HG02870 (cell line): ENCODE measurements at regions not wholly inside any gene's neighbourhood (a gene's known extent, or its start where the extent isn't known, plus 50 kb on each side); places are given as distances from the start of the nearest gene placed in this dataset.
"Not testable (repeated sequence)": the region's sequence is repeated elsewhere in the genome, so short reads cannot be mapped to it uniquely, and the experiment has no call there.

Experiments
- ATAC-seq: cut with Tn5 transposase; IDR thresholded peaks from one replicate; pipeline ENCODE4 v1.9.1; 2021; ENCODE audit warnings: mild to moderate bottlenecking, moderate library complexity; ENCODE audit not compliant: unreplicated experiment

DNA sequence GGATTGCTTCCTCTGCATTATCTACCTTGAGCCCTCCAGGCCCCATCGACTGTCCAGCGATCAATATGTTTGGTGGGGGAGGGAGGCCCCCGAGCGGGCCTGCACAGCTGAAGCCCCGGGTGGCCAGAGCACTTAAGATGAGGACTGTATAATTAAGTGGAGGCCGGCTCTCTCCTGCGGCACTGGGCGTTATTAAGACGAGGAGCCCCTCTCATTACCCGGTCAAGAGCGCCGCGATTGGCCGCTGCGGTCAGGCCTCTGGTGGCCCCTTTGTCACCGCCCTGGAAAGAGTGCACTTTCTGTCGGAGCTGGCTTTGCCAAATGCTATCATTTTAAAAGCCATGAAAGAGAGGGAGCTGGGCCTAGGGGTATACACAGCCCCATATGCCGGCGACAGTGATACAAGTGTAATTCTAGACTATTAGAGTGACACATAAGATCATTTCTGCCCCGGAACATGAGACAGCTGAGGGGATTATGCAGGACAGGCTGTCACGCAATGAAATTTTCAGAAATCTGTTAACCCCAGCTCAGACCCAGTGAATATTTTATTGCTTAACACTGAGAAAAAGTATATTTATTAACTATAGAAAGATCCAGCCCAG lies 106.3 kb upstream of the IRX1 start:
- ATAC-seq, result no peak

DNA sequence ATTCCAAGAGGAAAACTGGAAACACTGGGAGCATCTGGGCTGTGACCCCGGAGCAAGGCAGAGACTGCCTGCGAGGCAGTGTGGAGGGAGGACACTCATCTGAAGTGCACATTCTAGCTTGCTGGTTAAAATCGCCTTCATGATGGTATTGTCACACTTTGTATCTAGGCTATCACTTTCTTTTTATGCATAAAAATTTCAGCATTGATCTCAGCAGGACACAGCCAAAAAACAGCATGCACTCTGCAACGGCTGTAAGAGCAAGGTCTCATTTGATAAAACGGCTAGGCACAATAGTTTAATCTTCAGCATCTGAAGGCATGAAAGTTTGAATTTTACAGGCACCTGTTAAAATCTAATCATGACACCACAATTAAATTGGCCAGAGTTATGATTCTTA lies 110.8 kb upstream of the IRX1 start:
- no peak for ATAC-seq

DNA sequence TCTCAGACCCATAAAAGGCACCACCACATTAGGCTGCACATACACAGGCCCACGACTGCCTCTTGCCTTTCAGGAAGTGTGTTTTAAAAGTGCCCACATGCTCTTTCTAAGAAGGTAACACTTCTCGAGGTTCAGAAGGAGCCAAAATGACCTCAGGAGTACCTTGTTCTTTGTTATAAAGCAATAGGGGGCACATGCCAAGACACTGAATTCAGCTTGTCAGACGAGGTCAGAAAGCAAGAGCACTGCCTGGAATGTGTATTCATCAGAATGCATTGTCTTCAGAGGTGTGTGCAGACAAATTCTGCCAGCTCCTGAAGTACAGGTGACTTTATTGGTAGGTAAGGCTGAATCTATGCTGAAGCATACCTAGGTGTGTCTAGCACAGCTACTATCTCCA lies 114.5 kb upstream of the IRX1 start:
- ATAC-seq, result no peak

DNA sequence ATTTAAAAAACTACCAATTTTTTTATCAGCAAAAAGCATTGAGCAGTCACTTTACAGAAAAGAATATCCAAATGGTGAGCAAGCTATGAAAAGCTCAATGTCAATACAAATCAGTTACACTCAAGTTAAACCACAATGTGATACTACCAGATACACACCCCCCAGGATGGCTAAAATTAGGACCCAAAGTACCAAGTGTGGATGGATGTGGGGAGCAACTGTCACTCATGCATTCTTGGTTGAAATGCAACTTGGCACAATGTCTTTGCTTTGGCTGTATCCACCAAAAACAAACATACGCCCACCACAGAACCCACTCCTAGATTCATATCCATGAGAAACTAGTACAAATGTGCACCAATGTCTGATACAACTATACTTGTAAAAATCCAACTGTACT lies 120.0 kb upstream of the IRX1 start:
- no peak for ATAC-seq

DNA sequence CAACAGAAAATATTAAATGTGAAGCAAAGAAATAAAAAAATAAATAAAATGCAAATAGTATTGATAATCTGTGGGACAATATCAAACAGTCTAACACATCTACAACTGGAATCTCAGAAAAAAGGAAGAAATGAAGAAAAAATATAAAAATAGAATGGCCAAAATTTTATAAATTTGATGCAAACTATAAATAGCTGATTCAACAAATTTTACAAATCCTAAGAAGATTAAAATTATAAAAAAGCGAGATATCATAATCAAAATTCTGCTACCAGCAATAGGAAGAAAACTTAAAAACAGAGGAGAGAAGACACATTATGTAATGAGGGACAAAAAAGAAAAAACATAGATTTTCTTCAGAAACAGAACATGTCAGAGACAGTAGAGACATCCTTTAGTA lies 129.2 kb upstream of the IRX1 start:
- ATAC-seq, result no peak

DNA sequence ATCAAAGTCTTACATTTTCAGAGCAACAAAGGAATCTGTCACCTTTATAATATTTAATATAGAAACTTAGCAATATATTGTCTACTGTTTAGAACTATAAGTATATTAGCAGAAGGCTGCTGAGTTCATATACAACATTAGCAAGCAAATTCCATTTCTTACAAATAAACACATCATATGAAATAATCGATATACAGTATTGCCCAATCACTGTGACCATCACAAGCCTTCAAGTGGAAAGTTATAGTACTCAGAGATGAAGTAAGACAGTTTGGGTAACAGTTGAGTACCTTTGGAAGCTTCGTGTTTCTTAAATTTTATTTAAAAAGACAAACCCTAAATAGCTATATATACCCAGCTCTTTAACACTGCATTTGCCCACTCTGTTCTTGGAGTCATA lies 135.2 kb upstream of the IRX1 start:
- ATAC-seq, result no peak

DNA sequence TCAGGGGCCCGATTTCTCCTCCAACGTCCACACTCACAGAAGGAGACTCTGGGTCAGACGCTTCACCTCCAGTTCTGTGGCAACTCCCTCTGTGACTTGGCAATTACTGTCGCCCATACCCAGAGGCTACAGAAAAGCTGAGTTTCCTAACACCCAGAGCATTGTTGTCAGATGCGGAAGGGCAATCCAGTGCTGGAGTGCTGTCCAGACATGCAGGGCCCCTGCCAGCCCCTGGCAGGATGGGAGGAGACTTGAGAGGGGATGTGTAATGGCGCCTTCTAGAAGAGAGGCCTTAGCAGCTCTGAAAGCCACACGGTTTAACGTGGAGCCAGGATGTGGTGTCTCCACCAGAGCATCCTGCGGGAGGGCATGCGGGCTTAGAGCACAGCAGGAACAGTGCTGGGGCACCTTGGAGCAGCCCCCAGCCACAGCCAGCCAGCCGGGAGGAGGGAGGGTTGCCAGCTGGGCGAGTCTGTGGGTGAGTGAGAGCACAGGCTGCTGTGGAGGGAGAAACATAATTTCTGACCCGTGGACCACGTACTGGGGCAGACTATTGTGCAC lies 139.4 kb upstream of the IRX1 start:
- no peak for ATAC-seq

DNA sequence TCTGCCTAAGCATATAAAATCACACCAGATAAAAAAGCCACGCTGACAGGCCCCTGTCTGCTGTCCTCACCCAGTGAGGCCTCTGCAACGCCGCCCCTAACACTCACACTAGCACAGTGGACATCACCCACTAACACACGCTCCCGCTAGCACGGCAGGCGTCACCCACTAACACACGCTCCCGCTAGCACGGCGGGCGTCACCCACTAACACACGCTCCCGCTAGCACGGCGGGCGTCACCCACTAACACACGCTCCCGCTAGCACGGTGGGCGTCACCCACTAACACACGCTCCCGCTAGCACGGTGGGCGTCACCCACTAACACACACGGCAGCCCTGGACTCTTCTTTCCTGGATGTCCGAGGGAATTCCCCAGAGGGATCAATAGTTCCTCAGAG lies 141.6 kb upstream of the IRX1 start:
- ATAC-seq, result not testable (repeated sequence)

DNA sequence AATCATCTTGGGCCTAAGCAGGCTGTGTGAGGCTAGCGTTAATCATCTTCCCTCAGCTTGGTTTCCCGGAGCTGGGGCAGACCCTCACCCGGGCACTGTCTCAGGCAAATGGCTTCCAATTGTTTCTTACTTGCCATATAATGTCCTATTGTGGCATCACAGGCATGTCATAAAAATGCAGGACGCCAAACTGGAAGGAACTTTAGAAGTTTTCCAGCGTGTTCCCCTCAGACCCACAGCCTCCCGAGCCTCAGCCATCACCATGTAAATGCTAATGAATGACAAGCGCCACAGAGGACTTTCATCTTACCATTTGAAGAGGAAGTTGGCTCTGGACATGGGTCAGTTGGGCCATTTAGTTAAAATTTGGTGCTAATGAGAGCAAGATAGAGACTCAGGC lies 143.0 kb upstream of the IRX1 start:
- no peak for ATAC-seq

DNA sequence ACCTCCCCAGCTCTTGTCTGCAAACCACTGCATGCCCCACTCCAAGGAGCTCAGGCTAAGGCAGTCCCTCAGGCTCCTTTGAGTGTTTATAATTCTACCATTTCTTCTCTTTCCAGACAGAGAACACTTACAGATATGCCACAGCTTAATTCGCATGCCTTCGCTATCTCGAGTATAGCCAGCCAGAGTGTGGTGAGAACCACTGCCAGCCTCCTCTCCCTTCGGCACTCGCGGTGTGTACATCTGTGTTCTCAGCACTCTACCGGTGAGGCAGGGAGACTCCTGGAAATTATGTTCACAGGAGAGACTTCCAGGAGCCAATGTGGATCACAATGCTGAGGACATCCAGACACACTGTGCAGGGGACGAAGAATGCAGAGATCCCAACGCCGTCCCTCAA lies 143.7 kb upstream of the IRX1 start:
- no peak for ATAC-seq

DNA sequence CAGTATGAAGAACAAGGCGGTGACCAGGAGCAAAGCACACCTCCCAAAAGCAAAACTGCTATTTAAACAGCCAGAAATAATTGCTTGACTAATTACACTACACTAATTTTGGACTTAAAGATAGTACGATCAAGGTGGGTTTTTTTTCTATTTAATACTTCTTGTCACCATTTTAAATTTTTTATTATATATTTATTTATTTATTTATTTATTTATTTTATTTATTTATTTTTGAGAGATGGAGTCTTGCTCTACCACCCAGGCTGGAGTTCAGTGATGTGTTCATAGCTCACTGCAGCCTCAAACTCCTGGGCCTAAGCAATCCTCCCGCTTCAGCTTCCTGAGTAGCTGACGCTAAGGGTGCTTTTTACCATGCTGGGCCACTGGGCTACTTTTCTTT lies 146.2 kb upstream of the IRX1 start:
- no peak for ATAC-seq

DNA sequence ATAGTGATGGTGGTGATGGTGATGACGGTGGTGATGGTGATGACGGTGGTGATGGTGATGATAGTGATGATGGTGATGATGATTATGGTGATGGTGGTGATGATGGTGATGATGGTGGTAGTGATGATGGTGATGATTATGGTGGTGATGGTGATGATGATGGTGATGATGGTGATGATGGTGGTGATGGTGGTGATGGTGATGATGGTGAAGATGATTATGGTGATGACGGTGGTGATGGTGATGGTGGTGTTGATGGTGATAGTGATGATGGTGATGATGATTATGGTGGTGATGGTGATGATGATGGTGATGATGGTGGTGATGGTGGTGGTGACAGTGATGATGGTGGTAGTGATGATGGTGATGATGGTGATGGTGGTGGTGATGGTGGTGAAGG lies 149.2 kb upstream of the IRX1 start:
- ATAC-seq, result no peak

DNA sequence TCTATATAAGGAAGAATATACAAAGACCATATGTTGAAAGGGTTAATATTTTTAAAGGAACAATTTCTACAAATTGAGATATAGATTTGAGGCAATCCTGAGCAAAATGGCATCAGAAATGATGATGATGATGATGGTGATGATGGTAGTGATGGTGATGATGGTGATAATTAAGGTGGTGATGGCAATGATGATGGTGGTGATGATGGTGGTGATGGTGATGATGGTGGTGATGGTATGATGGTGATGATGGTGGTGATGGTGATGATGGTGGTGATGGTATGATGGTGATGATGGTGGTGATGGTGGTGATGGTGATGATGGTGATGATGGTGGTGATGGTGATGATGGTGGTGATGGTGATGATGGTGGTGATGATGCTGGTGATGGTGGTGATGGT lies 150.1 kb upstream of the IRX1 start:
- ATAC-seq, result not testable (repeated sequence)

DNA sequence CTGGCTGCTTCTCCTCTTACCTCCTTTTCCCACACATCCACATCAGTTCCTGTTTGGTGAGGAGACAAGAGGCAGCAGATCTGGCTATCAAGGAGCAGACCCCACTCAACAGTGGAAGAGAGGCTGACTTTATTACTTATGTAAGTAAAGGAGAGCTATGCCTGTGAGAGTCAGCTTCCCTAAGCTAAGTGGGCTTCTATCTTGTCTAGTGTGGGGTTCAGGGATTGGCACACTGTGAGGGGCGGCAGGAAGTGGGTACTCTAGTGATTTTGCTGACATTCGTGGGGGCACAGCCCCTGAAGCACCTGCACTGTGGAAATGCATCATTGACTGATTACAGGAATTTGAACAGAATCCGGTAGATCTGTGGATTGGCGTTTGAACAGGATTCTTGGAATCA lies 163.5 kb upstream of the IRX1 start:
- no peak for ATAC-seq

DNA sequence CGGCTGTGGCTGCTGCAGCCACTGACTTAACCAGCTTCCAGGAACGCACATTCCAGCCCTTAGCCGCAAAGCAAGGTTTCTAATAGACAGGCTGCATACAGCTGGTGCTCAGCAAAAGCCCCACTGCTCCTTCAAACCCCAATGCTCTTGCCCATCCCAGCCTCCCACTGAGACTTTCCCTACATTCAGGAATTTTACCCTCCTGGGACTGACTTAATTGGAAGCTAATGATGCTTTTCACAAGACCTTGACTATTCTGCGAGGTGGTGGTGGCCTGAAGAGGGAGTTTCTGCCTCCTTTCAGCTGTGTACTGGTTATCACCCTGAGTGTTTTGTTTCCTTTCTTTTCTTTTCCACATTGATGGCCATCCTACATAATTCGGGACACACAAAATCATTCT lies 164.9 kb upstream of the IRX1 start:
- no peak for ATAC-seq

DNA sequence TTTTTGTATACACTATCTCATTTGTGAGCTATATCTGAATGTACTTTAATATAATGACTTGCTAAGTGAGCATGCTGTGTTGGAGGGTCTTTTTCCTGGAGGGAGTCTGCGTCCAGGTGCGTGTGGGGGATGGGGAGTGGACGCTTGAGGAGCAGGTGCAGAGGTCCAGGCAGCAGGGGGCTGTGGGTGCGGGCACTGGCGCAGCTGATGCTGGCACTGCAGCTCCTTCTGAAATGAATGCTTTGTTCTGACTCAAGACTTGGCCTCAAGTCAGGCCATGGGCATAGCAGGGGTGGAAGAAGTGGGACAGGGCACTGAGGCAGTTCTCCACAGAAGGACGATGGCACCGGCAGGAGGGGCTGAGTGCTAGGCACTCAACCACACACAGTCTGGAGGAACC lies 165.7 kb upstream of the IRX1 start:
- no peak for ATAC-seq

DNA sequence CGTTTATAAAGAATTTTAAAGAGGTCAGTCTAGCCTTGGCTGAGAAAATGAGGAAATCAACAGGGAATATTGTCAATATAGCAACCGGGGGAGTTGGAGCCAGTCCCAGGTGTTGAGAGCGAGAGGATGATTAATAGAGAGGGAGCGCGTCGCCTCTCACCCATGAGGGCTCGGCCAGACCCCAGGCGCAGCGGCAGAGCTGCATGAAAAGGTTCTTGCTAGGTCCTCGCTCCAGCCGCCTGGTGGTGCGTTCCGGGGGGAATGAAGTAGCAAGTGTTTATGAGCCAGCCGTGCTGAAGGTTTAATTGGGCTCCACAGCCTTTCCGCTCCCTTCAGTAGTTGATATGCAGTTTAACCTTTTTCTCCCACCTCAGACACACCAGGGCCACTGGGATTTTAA lies 167.3 kb upstream of the IRX1 start:
- ATAC-seq, result no peak

DNA sequence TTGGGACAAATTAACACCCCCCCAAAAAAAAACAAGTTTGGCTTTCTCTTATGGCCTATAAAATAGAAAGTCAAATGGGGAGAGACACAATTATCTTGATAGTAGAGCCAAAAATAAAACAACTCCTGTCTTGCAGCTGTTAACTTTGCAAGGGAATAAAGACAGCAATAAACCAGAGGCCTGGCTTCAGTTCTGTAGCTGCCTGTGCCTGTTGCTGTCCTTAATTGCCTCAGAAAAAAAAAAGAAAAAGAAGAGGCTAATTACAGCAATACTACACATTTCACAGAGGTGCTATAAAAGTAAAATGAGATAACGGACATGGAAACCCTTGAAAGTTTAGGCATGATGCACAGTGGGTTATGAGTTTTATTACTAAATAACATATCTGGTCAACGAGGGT lies 170.7 kb upstream of the IRX1 start:
- no peak for ATAC-seq

DNA sequence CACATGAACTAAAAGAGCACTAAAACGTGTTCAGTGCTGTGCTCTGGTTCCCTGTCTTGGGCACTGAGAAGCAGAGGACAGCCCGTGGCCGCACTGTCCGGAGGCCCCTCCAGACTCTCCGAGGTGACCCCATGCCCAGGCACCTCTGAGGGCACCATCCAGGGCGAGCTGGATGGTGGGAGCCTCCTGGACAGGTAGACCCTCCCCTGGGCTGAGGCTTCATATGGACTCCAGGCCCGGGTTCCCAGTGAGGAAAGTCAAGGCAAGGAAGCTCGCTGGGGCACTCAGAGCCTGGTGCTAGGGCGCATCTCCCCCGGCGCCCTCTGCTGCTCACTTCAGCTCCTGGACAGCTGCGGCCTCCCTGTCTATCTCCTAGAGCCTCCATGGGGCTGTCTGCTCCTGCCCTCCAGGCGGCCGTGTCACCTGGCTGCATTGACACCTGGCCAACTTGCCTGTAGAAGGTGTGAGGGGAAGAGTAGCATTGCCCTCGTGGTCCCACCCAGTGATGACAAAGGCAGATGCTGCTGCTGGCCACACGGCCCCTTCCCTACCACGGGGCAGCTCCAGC lies 178.2 kb upstream of the IRX1 start:
- ATAC-seq, result no peak

DNA sequence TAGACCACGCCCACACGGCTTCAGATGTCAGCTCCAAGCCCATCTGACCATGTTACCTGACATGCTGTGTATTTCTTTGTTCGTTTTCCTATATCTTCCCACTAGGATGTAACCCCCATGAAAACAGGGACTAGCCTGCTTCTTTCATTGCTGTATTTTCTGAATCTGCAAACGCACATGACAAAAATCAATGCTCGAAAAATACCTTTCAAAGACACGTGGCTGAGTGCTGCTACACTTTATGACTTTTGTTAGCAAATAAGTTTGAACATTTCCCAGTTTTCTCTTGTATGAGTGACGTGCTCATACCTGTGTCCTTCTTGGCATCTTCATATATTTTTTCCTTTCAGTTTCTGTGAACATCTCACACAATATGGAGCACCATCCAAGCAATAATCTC lies 181.3 kb upstream of the IRX1 start:
- no peak for ATAC-seq

DNA sequence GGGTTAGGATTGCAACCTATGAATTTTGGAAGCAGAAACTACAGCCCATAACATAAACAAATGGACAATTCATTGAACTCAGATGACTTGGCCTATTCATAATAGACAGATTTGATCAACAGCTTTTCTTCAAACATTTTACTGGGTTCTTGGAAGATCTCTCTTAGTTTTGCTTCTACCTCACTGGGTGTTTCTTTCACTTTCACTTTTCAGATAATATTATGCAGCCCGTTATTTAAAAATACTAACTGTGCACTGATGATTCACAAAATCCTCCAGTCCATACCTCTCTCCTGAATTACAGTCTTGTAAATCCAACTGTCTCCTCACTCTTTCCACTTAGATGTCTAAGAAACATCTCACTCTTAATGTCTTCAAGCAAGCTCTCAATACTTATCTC lies 183.5 kb upstream of the IRX1 start:
- no peak for ATAC-seq

DNA sequence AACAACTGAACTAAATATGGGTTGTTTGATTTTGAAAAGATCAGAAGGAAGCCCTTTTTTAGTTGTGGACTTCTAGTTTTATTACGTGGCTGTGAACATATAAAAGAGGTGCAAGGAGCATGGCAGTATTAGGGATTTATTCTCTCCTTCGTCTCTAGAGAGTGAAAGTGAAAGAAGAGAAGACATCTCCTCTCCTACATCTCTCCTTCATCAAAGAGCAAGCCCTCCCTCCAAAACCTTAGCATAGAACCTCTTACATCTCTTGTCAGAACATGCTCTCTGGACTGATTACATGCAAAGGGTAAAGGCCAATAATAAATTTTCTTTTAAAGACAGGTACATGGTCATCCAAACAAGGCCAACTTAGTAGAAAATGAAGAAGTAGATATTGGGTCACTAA lies 184.3 kb upstream of the IRX1 start:
- no peak for ATAC-seq

DNA sequence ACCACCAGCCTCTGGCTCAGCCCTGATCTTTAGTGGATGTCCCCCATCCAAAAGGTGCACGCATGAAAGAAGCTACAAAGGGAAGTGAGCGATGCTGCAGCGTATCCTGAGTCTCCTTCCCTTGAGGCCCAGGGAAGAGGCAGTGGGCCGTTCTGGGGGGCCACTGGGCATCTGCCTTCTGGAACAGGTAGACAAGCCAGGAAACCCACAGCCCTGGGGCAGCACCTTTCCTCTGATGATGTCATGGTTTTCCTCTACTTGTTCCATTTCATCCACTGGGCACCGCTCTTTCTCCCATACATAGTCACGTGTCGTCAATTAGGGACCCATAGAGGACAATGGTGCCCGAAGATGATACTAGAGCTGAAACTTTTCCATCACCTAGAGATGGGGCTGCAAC lies 194.0 kb upstream of the IRX1 start:
- ATAC-seq, result no peak
